GM23338 (cell line): ENCODE measurements at regions not wholly inside any gene's neighbourhood (a gene's known extent, or its start where the extent isn't known, plus 50 kb on each side); places are given as distances from the start of the nearest gene placed in this dataset.

Experiments used
- ATAC-seq: fragments of 200-7000 bp; cut with Tn5 transposase; 3 replicates; pipeline ENCODE4 v1.9.1; 2020
- DNase-seq: peaks from one replicate; pipeline ENCODE4 v3.0.0-alpha.2; 2015; ENCODE audit warnings: low spot score
- H2AFZ ChIP-seq: fragments of 200-600 bp; sonication (generic); 2 replicates; pipeline ENCODE4 v1.8.0; 2016; ENCODE audit warnings: antibody characterized with exemption, mild to moderate bottlenecking, moderate library complexity
- H3F3A ChIP-seq: fragments of 200-600 bp; sonication (generic); replicated peaks from 2 replicates; pipeline ENCODE4 v1.8.0; 2017; ENCODE audit warnings: antibody characterized with exemption, mixed run types, low read depth
- H3K27ac ChIP-seq: fragments of 200-600 bp; sonication (generic); 2 replicates; pipeline ENCODE4 v1.6.1; 2016; ENCODE audit warnings: low read depth
- H3K27me3 ChIP-seq: fragments of 200-600 bp; sonication (generic); 2 replicates; pipeline ENCODE4 v1.8.0; 2016; ENCODE audit warnings: mild to moderate bottlenecking, mixed run types, moderate library complexity; ENCODE audit not compliant: insufficient read depth
- H3K36me3 ChIP-seq: fragments of 200-600 bp; sonication (generic); 2 replicates; pipeline ENCODE4 v1.8.0; 2016; ENCODE audit warnings: mild to moderate bottlenecking; ENCODE audit not compliant: insufficient read depth
- H3K4me1 ChIP-seq: fragments of 200-600 bp; sonication (generic); 2 replicates; pipeline ENCODE4 v1.8.0; 2016; ENCODE audit warnings: mild to moderate bottlenecking, moderate library complexity; ENCODE audit not compliant: insufficient read depth
- H3K4me2 ChIP-seq: fragments of 200-600 bp; sonication (generic); 2 replicates; pipeline ENCODE4 v1.7.1; 2017; ENCODE audit warnings: mixed run types
- H3K4me3 ChIP-seq: fragments of 200-600 bp; sonication (generic); 2 replicates; pipeline ENCODE4 v1.6.1; 2016; ENCODE audit warnings: mixed run types
- H3K79me2 ChIP-seq: fragments of 200-600 bp; sonication (generic); replicated peaks from 2 replicates; pipeline ENCODE4 v1.8.0; 2017; ENCODE audit warnings: mild to moderate bottlenecking; ENCODE audit not compliant: insufficient read depth
- H3K9me2 ChIP-seq: fragments of 200-600 bp; sonication (generic); 2 replicates; pipeline ENCODE4 v1.8.0; 2017; ENCODE audit not compliant: insufficient read depth
- H4K20me1 ChIP-seq: fragments of 200-600 bp; sonication (generic); replicated peaks from 2 replicates; pipeline ENCODE4 v1.8.0; 2017; ENCODE audit warnings: mild to moderate bottlenecking; ENCODE audit not compliant: insufficient read depth
- H3K27ac Mint-ChIP-seq: 2 replicates; pipeline ENCODE4 v1.8.0; 2020; ENCODE audit warnings: inconsistent platforms, mild to moderate bottlenecking, moderate library complexity, mixed read lengths
- H3K27me3 Mint-ChIP-seq: 3 replicates; pipeline ENCODE4 v1.8.0; 2022; ENCODE audit warnings: low read depth, mild to moderate bottlenecking, moderate library complexity, mixed read lengths, inconsistent platforms; ENCODE audit not compliant: insufficient read depth, poor library complexity
- H3K36me3 Mint-ChIP-seq: 3 replicates; pipeline ENCODE4 v1.8.0; 2021; ENCODE audit warnings: low read depth, mild to moderate bottlenecking, inconsistent platforms, moderate library complexity, mixed read lengths
- H3K4me1 Mint-ChIP-seq: 3 replicates; pipeline ENCODE4 v1.8.0; 2020; ENCODE audit warnings: mild to moderate bottlenecking, inconsistent platforms, mixed read lengths
- H3K4me3 Mint-ChIP-seq: 3 replicates; pipeline ENCODE4 v1.8.0; 2021; ENCODE audit warnings: moderate library complexity, mild to moderate bottlenecking, inconsistent platforms, mixed read lengths
- H3K9me3 Mint-ChIP-seq: 3 replicates; pipeline ENCODE4 v1.8.0; 2020; ENCODE audit warnings: moderate library complexity, mild to moderate bottlenecking, inconsistent platforms, mixed read lengths
- EZH2 ChIP-seq: fragments of 200-600 bp; sonication (generic); IDR thresholded peaks from one replicate; pipeline ENCODE4 v1.8.0; 2017; ENCODE audit warnings: antibody characterized with exemption, mild to moderate bottlenecking, low read depth; ENCODE audit not compliant: unreplicated experiment
- JUNB ChIP-seq: IDR thresholded peaks from one replicate; pipeline ENCODE4 v1.6.1; 2016; ENCODE audit warnings: antibody characterized with exemption; ENCODE audit not compliant: unreplicated experiment
- NANOG ChIP-seq: IDR thresholded peaks from 2 replicates; pipeline ENCODE4 v1.6.1; 2016; ENCODE audit warnings: antibody characterized with exemption, borderline replicate concordance
- POLR2AphosphoS5 ChIP-seq: IDR thresholded peaks from 2 replicates; pipeline ENCODE4 v1.6.1; 2016; ENCODE audit warnings: antibody characterized with exemption, low read depth
- STAT1 ChIP-seq: IDR thresholded peaks from one replicate; pipeline ENCODE4 v1.6.1; 2016; ENCODE audit warnings: antibody characterized with exemption; ENCODE audit not compliant: unreplicated experiment
- ZNF114 ChIP-seq: fragments of 250-450 bp; sonication (Bioruptor Pico); IDR thresholded peaks from 2 replicates; pipeline ENCODE4 v1.5.0; 2020; ENCODE audit warnings: mild to moderate bottlenecking, moderate library complexity
- ZNF462 ChIP-seq: fragments of 250-450 bp; sonication (Bioruptor Pico); IDR thresholded peaks from 2 replicates; pipeline ENCODE4 v1.5.0; 2020; ENCODE audit warnings: mild to moderate bottlenecking, moderate library complexity
- TF ChIP-seq, protein P1 (sequence below), 2 experiments: fragments of 200-600 bp in 1 of 2; sonication (generic) in 1 of 2; conservative IDR thresholded peaks; 2 replicates each; pipeline versions ENCODE4 v1.5.1 to v1.6.1; 2016 to 2017; ENCODE audit warnings: antibody characterized with exemption in 2 of 2, low read depth in 2 of 2, mild to moderate bottlenecking in 2 of 2, moderate library complexity in 1 of 2
- TF ChIP-seq, protein P2 (sequence below): IDR thresholded peaks from 2 replicates; pipeline ENCODE4 v1.6.1; 2016; ENCODE audit warnings: antibody characterized with exemption

DNA sequence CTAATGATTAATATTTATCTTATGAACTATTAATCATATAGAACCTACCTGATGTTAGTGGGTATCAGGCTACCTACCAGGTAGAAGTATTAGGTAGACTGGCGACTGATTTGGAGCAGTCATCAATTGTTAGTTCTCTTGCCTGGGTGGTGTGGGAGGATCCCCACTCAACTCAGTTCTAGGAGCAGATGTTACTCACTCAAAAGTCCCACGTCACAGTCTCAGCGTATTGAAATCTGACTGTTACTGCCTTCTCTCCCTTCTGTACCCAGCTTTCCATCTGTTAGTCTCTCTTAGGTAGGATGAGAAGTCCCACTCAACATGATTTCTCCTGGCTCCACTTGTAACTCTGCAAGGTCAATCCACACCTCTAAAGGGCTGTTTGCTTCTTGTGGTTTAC, 102.7 kb downstream of the OLFM4 start:
- Histone ChIP-seq H3K27me3 (no peaks in the 10 kb centered on the region), H3K9me2 (peaks cover 7% of the 10 kb centered on the region), H2AFZ (no peak overlapping the region), H4K20me1 (no peaks in the 10 kb centered on the region), H3K79me2 (no peaks in the 10 kb centered on the region), H3K4me2 (no peak overlapping the region), H3F3A (no peaks in the 10 kb centered on the region), H3K36me3 (no peaks in the 10 kb centered on the region), H3K4me3 (no peak overlapping the region), H3K27ac (no peak overlapping the region), H3K4me1 (0 out of 2 replicates have a peak, but pooled peaks cover 5% of the 10 kb centered on the region)
- Mint-ChIP-seq H3K36me3 (no peaks in the 10 kb centered on the region), H3K27me3 (no peaks in the 10 kb centered on the region), H3K9me3 (no peaks in the 10 kb centered on the region), H3K4me3 (no peak overlapping the region), H3K27ac (no peak overlapping the region), H3K4me1 (peaks cover 10% of the 10 kb centered on the region; the same call in 2 of the 3 replicates)
- DNase-seq: no peak
- TF ChIP-seq, protein P1, sequence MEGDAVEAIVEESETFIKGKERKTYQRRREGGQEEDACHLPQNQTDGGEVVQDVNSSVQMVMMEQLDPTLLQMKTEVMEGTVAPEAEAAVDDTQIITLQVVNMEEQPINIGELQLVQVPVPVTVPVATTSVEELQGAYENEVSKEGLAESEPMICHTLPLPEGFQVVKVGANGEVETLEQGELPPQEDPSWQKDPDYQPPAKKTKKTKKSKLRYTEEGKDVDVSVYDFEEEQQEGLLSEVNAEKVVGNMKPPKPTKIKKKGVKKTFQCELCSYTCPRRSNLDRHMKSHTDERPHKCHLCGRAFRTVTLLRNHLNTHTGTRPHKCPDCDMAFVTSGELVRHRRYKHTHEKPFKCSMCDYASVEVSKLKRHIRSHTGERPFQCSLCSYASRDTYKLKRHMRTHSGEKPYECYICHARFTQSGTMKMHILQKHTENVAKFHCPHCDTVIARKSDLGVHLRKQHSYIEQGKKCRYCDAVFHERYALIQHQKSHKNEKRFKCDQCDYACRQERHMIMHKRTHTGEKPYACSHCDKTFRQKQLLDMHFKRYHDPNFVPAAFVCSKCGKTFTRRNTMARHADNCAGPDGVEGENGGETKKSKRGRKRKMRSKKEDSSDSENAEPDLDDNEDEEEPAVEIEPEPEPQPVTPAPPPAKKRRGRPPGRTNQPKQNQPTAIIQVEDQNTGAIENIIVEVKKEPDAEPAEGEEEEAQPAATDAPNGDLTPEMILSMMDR (conservative IDR thresholded peaks at IDR 0.05; ENCODE audit: low read depth in 2 of 2): no peak
- TF ChIP-seq JUNB (no peak), ZNF114 (CRISPR knock-in tag) (no peak)
- TF ChIP-seq, protein P2, sequence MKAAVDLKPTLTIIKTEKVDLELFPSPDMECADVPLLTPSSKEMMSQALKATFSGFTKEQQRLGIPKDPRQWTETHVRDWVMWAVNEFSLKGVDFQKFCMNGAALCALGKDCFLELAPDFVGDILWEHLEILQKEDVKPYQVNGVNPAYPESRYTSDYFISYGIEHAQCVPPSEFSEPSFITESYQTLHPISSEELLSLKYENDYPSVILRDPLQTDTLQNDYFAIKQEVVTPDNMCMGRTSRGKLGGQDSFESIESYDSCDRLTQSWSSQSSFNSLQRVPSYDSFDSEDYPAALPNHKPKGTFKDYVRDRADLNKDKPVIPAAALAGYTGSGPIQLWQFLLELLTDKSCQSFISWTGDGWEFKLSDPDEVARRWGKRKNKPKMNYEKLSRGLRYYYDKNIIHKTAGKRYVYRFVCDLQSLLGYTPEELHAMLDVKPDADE: no peak
- ATAC-seq: no peak

DNA sequence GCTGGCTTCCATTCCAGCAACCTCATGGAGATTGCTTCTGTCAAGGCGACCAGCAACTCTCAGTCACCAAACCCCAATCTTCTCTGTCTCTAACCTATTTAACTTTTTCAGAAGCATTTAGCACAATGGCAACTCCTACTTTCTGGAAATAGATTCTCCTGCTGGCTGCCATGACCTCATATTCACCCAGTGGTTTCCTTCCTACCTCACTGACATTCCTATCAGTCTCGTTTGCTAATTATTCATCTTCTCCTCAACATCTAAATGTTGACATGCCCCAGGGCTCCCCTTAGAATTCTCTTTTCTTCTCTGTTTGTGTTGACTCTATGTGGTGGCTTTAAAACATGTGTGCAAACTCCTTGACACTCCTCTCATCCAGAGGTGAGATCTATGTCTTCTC, 106.7 kb downstream of the OLFM4 start:
- Mint-ChIP-seq H3K4me3 (no peak overlapping the region), H3K9me3 (no peaks in the 10 kb centered on the region), H3K27me3 (no peaks in the 10 kb centered on the region), H3K4me1 (peaks cover 6% of the 10 kb centered on the region; the same call in 1 of the 3 replicates), H3K27ac (no peak overlapping the region), H3K36me3 (no peaks in the 10 kb centered on the region)
- H3K27me3 ChIP-seq: no peaks in the 10 kb centered on the region
- H4K20me1 ChIP-seq: 0 out of 2 replicates have a peak, but pooled peaks cover 2% of the 10 kb centered on the region
- no peaks in the 10 kb centered on the region for H3F3A ChIP-seq
- H3K79me2 ChIP-seq: no peaks in the 10 kb centered on the region
- no peak overlapping the region for H3K27ac ChIP-seq
- no peak for ATAC-seq
- no peaks in the 10 kb centered on the region for H3K9me2 ChIP-seq
- H3K4me1 ChIP-seq: 0 out of 2 replicates have a peak, but pooled peaks cover 10% of the 10 kb centered on the region
- H2AFZ ChIP-seq: no peak overlapping the region
- no peaks in the 10 kb centered on the region for H3K36me3 ChIP-seq
- no peak overlapping the region for H3K4me3 ChIP-seq
- DNase-seq: no peak
- H3K4me2 ChIP-seq: no peak overlapping the region
- TF ChIP-seq, protein P1 (conservative IDR thresholded peaks at IDR 0.05; ENCODE audit: low read depth in 2 of 2): no peak
- TF ChIP-seq EZH2: no peak
- no peak for TF ChIP-seq STAT1
- TF ChIP-seq ZNF462 (CRISPR knock-in tag): no peak
- no peak for TF ChIP-seq NANOG
- TF ChIP-seq POLR2AphosphoS5: no peak
